Choroid plexus epithelial cell (primary cell): ENCODE measurements at regions not wholly inside any gene's neighbourhood (a gene's known extent, or its start where the extent isn't known, plus 50 kb on each side); places are given as distances from the start of the nearest gene placed in this dataset.

Experiments
- DNase-seq: peaks from one replicate; pipeline ENCODE4 v3.0.0-alpha.2; 2010; ENCODE audit warnings: low read depth
- H3K4me3 ChIP-seq: 2 replicates; pipeline ENCODE4 v1.5.1; 2011; ENCODE audit warnings: low read depth, mild to moderate bottlenecking, control low read depth, low read length, moderate library complexity
- TF ChIP-seq, protein P1 (sequence below): conservative IDR thresholded peaks from 2 replicates; pipeline ENCODE4 v1.5.1; 2011; ENCODE audit warnings: low read depth, mild to moderate bottlenecking, control low read depth, inconsistent platforms, low read length, moderate library complexity

DNA sequence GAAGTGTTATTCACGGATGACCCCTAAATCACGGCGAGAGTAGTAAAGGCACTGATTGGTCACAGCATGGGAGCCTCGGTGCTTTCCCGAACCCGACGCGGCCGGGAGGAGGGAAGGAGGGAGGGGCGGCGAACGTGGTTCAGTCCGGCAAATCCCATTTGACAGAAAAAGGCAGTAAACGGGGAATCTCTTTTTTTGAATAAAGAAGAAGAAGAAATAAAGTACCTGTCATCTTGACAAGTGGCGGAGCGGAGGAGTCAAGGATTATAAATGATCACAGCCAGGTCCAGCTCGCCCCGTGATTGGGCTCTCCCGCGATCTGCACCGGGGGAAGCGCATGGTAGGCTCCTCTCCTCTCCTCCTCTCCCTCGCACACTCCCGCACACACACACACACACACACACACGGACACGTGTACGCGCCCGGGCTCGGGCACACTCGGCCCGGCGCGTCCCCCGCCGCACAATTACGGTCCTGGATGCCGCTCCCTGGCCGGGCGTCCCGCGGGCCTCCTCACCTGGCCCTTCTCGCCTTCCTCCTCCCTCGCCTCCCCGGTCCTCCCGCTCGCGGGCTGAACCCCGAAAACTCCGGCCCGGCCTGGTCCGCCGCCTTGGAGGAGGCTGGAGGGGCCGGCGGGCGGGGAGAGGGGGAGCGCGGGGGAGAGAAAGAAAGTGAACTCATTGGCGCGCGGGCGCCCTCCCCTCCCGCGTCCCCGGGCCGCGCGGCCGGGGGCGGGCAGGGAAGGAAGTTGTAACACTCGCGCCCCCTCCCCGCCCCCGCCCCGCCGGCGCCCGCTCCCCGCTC, 99.2 kb upstream of the TENM3 start:
- peak; percentile 88 for DNase-seq
- peak overlapping the region; percentile 79 for H3K4me3 ChIP-seq
- TF ChIP-seq, protein P1, sequence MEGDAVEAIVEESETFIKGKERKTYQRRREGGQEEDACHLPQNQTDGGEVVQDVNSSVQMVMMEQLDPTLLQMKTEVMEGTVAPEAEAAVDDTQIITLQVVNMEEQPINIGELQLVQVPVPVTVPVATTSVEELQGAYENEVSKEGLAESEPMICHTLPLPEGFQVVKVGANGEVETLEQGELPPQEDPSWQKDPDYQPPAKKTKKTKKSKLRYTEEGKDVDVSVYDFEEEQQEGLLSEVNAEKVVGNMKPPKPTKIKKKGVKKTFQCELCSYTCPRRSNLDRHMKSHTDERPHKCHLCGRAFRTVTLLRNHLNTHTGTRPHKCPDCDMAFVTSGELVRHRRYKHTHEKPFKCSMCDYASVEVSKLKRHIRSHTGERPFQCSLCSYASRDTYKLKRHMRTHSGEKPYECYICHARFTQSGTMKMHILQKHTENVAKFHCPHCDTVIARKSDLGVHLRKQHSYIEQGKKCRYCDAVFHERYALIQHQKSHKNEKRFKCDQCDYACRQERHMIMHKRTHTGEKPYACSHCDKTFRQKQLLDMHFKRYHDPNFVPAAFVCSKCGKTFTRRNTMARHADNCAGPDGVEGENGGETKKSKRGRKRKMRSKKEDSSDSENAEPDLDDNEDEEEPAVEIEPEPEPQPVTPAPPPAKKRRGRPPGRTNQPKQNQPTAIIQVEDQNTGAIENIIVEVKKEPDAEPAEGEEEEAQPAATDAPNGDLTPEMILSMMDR: no peak

DNA sequence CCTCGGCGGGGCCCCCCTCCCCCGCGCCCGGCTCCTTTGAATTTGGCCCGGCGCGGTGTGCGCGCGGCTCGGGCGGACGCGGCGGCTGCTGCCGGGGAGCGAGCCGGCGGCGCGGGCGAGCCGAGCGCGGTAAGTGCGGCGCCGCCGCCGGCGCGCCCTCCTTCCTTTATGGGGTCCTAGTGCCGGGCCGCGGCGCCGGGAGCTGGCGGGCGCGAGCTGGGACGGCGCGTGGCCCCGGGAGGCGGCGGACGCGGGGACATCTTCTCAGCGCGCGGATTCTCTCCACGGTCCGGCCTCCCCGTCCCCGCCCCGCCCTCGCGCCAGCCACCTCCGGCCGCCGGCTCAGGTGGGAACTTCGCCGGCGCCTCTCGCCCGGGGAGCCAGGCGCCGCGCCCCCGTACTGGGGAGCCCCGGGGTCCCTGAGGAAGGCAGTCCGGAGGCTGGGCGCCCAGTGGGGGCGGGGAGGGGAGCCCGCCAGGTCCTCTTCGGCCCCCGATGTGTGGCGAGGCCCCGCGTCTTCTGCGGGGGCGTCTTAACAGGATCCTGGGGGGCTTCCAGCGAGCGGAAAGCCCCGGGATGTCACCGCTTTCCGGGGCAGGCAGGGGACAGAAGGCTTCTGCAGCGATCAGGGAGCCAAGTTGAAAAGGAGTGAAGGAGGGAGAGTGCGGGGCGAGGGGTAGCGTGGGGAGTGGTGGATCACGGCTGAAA, 98.4 kb upstream of the TENM3 start:
- TF ChIP-seq, protein P1: no peak
- peak overlapping the region; percentile 79 for H3K4me3 ChIP-seq
- DNase-seq: no peak

DNA sequence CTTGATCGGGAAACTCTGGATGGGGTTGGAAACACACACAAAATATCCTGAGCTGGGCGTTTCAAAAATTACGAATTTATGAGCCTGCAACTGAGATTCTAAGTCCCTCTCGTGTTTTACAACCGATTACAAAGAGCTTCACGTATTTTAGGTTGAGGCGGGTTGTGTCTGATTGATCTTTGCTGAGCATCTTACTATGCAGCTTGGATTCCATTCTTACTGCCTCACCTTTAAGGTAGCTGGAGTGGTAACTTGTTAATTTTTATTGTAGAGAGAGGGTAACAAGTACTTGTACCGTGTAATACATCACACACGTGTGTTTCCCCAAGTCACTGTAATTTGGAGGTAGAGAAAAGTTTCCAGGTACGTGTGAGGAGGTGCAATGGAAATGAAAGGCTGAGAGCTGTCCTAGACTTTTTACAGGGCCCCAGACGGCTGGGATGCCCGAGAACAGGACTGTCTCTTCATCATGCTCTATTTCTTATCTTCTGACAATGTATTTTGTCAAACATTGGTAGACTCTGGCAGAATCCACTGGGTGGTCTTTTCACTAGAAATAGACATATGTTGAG, 97.8 kb upstream of the TENM3 start:
- TF ChIP-seq, protein P1: no peak
- peak overlapping the region; percentile 79 for H3K4me3 ChIP-seq
- peak; percentile 35 for DNase-seq

DNA sequence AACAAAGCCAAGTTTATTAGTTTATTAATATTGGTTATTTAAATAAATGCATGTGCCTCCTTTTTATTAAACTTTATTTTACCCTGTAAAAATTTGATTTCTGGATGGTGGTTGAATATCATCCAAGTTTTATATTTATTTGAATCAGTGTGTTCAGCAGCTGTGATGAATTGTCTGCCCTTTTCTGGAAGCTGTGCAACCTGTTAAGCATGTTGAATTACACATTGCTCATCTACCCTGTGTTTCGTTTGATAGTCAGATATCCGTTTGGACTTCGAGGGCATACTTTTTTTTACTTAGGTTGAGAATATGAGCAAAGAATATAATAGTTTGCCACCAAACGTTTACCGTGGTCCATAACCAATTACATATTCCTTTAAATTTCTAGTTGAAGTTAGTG, 95.8 kb upstream of the TENM3 start:
- no peak for DNase-seq
- TF ChIP-seq, protein P1: no peak
- no peak overlapping the region for H3K4me3 ChIP-seq

DNA sequence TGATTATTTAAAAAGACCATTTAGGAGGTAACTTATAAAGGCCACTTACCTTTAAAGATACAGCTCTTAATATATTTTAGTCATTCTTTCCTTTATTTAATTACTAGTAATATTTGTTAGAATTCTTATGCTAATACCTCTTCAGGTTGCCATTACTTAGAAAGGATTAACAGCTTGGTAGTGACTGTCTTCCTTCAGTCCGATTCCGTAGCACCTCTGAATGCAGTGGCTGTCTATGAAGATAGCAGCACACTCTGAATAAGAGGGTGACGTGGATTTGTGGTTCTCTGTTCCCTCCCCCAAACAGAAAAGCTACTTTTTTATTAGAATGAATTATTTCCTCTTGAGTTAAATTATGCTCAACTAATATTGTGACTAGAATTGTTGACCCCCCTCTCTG, 92.6 kb upstream of the TENM3 start:
- TF ChIP-seq, protein P1: no peak
- H3K4me3 ChIP-seq: no peak overlapping the region
- DNase-seq: no peak

DNA sequence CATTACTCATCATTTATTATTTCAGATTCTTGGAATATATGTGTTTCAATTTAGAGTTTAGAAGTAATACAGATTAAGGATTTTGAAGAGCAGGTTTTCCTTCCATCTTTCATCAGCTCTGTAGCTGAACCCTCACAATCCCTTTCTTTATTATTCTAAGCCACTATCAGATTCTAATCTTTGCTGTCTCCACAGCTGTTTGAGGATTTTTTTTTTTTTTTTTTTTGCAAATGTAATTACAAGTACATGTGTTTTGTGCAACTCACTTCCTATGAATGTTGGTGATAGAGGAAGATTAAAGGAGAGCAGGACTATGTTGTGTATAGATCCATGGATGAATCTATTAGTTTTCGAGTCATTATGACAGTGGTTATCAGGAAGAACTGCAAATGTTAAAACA, 87.4 kb upstream of the TENM3 start:
- no peak overlapping the region for H3K4me3 ChIP-seq
- DNase-seq: no peak
- TF ChIP-seq, protein P1: no peak
